ENCODE measurements at regions not wholly inside any gene's neighbourhood (a gene's known extent, or its start where the extent isn't known, plus 50 kb on each side); places are given as distances from the start of the nearest gene placed in this dataset.

GRCh38 chr4:137375111-137375850 lies 157.0 kb downstream of the PCDH18 start:
- TF ChIP-seq CTCF (IDR thresholded peaks at IDR 0.05) (no peak), EZH2phosphoT487 (IDR thresholded peaks at IDR 0.05) (no peak)
